Esophagus squamous epithelium (tissue), 4 donors: ENCODE measurements at regions not wholly inside any gene's neighbourhood (a gene's known extent, or its start where the extent isn't known, plus 50 kb on each side); places are given as distances from the start of the nearest gene placed in this dataset.

Source experiments
- CTCF ChIP-seq, 6 experiments: fragments of 450-650 bp in 4 of 6; fragments of 200-600 bp in 2 of 6; sonication (generic) in 2 of 6; IDR thresholded peaks; one replicate each; pipeline ENCODE4 v1.5.1; 2016 to 2019; ENCODE audit warnings: antibody characterized with exemption in 6 of 6, mild to moderate bottlenecking in 4 of 6, moderate library complexity in 4 of 6
- POLR2A ChIP-seq, 4 donors: fragments of 450-650 bp; IDR thresholded peaks; one replicate each; pipeline ENCODE4 v1.6.1; 2017; ENCODE audit warnings: antibody characterized with exemption in 4 of 4, mild to moderate bottlenecking in 4 of 4, moderate library complexity in 3 of 4

GRCh38 chr3:154778057-154778456, 302.1 kb upstream of the MME start:
- TF ChIP-seq POLR2A (IDR thresholded peaks at IDR 0.05) (no peak), CTCF (IDR thresholded peaks at IDR 0.05) (no peak)
